ENCODE measurements at regions not wholly inside any gene's neighbourhood (a gene's known extent, or its start where the extent isn't known, plus 50 kb on each side); places are given as distances from the start of the nearest gene placed in this dataset.

GRCh38 chr12:105436636-105437035 is 106.1 kb downstream of the C12orf75 start:
- TF ChIP-seq CTCF (IDR thresholded peaks at IDR 0.05) (no peak), POLR2AphosphoS5 (IDR thresholded peaks at IDR 0.05) (no peak), POLR2A (IDR thresholded peaks at IDR 0.05) (no peak)
